Effector CD4-positive, alpha-beta T cell (primary cell): ENCODE measurements at regions not wholly inside any gene's neighbourhood (a gene's known extent, or its start where the extent isn't known, plus 50 kb on each side); places are given as distances from the start of the nearest gene placed in this dataset.

Experiments
- DNase-seq: peaks from one replicate; pipeline ENCODE4 v3.0.0-alpha.2; 2020

DNA sequence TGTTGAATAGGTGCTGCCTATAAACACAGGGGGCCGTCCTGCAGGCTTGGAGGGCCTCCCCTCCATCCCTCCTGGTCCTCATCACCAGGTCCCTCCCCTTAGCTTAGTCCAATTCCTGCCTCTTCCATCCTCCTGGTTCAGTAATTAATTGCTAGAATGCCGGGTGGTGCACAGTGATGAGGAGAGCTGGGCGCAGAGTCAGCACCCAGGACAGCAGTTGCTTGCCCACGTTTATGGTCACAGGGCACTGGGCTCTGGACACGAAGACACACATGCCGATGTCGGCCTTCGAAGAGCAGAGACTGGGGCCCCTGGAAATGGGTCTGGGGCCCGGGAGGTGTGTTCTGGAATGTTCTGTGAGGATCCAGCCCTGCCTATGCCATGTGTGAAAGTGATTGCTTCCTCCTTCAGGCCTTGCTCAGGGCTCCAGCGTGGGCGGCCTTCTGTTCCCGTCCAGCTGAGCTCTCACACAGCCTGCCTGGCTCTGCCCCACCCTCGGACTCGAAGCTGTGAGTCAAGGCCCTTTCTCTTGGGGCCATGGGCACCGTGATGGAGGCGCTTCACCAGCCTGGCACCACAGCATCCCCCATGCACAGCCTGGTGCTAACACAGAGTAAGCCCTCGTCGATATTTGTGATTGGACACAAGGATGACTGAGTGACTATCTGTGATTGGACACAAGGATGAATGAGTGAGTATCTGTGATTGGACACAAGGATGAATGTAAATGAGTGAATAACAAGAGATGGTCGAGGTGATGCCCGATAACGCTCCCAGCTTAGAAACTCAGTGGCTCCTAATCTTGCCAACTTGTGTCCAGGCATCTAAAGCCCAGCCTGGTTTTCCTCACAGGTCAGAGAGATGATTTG, 884.7 kb downstream of the BRD1 start:
- no peak for DNase-seq

DNA sequence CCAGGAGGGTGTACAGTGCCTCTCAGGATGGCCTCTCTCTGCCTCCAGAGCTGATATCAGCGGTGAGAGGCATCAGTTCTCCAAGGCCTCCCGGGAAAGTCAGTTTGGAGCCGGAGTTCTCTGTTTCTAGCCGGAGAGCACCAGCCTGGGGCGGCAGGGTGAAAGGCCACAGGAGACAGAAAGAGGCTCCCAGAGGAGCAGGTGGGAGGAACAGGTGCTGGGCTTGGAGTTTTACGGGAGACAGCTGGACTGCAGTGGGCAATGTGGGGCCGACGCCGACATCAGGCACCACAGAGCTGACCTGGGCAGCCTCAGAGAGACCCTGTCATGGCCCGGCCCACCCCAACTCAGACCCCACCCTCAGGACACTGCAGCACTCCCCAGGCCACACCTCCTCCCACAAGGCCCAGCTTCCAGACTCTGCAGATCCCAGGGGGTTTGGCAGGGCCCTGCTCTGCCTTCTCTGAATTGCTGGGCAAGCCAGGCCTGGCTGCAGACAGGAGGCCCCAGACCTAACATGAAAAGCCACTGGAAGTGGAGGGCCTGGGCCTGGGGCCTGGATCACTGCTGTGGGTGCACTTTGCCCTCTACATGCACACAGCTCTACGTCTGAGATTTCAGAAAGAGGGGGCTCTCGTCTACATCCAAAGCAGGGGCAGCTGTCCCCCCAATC, 885.6 kb downstream of the BRD1 start:
- no peak for DNase-seq

- DNase-seq: no peak
These were observed 886.4 kb downstream of the BRD1 start for GRCh38 chr22:48941033-48941902.

GRCh38 chr22:48940266-48941032, 887.2 kb downstream of the BRD1 start:
- DNase-seq: no peak

- no peak for DNase-seq
These were observed 888.0 kb downstream of the BRD1 start for GRCh38 chr22:48939441-48940265.

DNA sequence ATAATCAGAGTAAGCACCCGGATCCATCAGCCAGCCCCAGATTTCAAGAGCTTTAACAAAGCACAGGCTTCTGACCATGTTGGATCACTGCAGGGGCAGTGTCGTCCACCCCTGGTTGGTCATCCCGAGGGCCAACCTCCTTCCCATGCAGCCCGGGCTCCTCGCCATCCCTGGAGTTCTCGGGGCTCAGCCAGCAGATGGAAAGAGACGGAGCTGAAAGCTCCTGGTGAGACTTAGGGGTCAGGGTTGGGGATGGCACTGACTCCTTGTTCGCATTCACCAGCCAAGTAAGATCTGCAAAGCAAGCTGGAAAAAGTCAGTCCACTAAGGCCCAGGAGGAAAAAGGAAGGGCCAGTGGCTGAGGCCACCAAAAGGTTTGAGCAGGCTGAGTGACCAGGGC, 888.9 kb downstream of the BRD1 start:
- no peak for DNase-seq

- DNase-seq: no peak
These were observed 890.5 kb downstream of the BRD1 start for GRCh38 chr22:48937032-48937639.

GRCh38 chr22:48936391-48936790, 891.3 kb downstream of the BRD1 start:
- no peak for DNase-seq

GRCh38 chr22:48934446-48934845, 893.2 kb downstream of the BRD1 start:
- DNase-seq: no peak

GRCh38 chr22:48931452-48931851, 896.2 kb downstream of the BRD1 start:
- DNase-seq: no peak

- DNase-seq: no peak
These were observed 898.3 kb downstream of the BRD1 start for GRCh38 chr22:48929276-48929790.

- no peak for DNase-seq
These were observed 900.1 kb downstream of the BRD1 start for GRCh38 chr22:48927591-48927990.

DNA sequence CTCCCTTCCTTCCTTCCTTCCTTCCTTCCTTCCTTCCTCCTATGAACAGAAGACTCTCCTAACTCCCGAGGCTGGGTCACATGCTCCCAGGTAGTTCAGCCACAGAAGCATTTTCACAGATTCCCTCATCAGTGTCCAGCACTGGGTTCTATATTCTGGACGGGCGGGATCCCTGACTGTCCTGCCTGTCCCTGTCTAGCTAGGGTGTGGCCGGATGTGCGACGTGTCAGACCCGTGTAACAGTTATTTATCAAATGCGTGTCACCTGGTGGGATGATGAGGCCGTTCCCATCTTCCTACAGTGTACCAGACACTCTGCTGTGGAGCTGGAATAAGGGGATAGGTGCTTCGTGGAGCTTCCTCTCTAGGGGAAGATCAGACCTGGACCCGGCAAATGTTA, 901.0 kb downstream of the BRD1 start:
- DNase-seq: no peak

DNA sequence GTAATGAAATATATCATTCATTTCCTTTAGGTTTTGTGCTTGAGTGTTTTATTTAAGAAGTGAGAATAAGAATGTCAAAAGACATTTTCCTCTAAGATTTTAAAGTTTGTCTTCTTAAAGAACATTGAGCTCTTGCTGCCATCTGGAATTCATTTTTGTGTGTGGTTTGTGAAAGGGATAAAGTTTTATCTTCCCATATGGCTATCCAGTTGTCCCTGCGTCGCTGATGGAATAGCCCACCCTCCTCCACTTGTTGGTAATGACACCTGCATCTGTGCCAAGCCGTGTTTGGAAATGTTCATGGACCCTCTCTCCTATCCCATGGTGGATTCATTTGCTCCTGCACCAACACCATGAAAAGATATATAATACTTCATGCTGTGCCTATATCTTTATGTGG, 901.5 kb downstream of the BRD1 start:
- no peak for DNase-seq

GRCh38 chr22:48925450-48925849, 902.2 kb downstream of the BRD1 start:
- no peak for DNase-seq

DNA sequence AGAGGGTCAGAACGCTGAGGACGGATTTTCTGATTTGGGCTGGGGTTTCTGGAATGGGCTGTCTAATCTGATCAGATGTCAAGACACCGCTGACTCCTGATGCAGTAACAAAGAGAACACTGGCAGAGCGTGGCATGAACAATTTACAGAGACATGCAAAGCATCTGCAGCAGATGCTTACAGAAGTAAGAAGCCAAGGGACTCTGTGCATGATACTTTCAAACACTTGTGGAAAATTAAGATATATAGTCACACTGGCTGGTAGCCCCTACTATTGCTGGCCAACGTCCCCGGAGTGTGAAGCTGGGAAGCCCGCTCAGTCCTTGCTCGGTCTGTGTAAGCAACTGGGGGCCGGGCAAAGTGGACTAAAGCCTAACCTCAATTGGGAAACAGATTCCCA, 903.7 kb downstream of the BRD1 start:
- DNase-seq: no peak

DNA sequence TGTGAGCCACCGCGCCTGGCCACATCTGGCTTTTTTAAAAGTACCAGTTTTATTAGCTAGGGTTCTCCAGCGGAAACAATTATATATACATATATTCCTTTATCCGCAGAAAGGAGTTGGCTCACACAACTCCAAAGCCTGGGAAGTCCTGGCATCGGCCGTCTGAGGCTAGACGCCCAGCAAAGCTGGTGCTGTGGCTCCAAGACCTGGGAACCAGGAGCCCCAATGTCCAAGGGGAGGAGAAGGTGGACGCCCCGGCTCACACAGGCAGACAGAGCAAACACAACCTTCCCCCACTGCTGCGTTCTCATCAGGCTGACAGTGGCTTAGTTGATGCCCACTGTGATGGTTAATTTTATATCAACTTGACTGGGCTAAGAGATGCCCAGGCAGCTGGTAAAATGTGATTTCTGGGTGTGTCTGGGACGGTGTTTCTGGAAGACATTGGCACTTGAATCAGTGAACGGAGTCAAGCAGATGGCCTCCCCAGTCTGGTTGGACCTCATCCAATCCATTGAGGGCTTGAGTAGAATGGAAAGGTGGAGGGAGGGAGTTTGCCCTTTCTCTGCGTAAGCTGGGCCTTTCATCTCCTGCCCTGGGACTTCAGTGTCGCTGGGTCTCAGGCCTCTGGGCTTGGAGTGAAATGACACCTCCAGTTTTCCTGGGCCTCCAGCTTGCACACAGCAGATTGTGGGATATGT, 904.4 kb downstream of the BRD1 start:
- DNase-seq: no peak

GRCh38 chr22:48921411-48921903, 906.2 kb downstream of the BRD1 start:
- no peak for DNase-seq

GRCh38 chr22:48920776-48921241, 906.9 kb downstream of the BRD1 start:
- no peak for DNase-seq
